Psoas muscle (tissue), 7 donors: ENCODE measurements at regions not wholly inside any gene's neighbourhood (a gene's known extent, or its start where the extent isn't known, plus 50 kb on each side); places are given as distances from the start of the nearest gene placed in this dataset.

Experiments
- ATAC-seq, 4 donors: fragments of 200-7000 bp; cut with Tn5 transposase; one replicate each; pipeline ENCODE4 v1.9.1; 2020; ENCODE audit warnings: moderate library complexity in 3 of 4, mild to moderate bottlenecking in 2 of 4
- DNase-seq, 2 donors: peaks; one replicate each; pipeline ENCODE4 v3.0.0-alpha.2; 2020
- H3K27ac ChIP-seq: fragments of 200-600 bp; one replicate; pipeline ENCODE4 v1.8.0; 2022
- H3K27me3 ChIP-seq, 3 donors: fragments of 200-600 bp in 1 of 3; one replicate each; pipeline versions ENCODE4 v1.6.1 to v1.8.0; 2013 to 2022; ENCODE audit warnings: low read length in 2 of 3, mild to moderate bottlenecking in 2 of 3, moderate library complexity in 1 of 3; ENCODE audit not compliant: insufficient read depth in 3 of 3
- H3K36me3 ChIP-seq, 2 donors: fragments of 200-600 bp in 1 of 2; one replicate each; pipeline versions ENCODE4 v1.6.1 to v1.8.0; 2013 to 2022; ENCODE audit warnings: low read depth in 1 of 2, mild to moderate bottlenecking in 1 of 2, moderate library complexity in 1 of 2; ENCODE audit not compliant: insufficient read depth in 1 of 2
- H3K4me1 ChIP-seq: fragments of 200-600 bp; one replicate; pipeline ENCODE4 v1.8.0; 2022
- H3K4me3 ChIP-seq: fragments of 200-600 bp; one replicate; pipeline ENCODE4 v1.8.0; 2022; ENCODE audit warnings: mild to moderate bottlenecking
- H3K9me3 ChIP-seq: fragments of 200-600 bp; one replicate; pipeline ENCODE4 v1.8.0; 2022
- WGBS, 3 donors: extraction: QIAGEN DNeasy Blood & Tissue Kit; methylation state at CpG; one replicate each; pipeline versions ENCODE4 v1.1.6 to v1.1.7; 2013; 5-methylcytosine and 5-hydroxymethylcytosine counted together
- intact Hi-C, 2 donors: fragments of 100-400 bp; cut with DNase I; formaldehyde crosslinking; loops; one replicate each; pipeline versions ENCODE4 v1.11.0 to v1.14.2; 2022
- TF ChIP-seq, protein P1 (sequence below): fragments of 200-600 bp; IDR thresholded peaks from one replicate; pipeline ENCODE4 v1.8.0; 2022; ENCODE audit warnings: antibody characterized with exemption
- donor health status: healthy with polysubstance abuse.
- donor health status: DM: no; HTN: no; CAD: no; lungs with moderate emphysema.
- donor health status: Bipolar disorder and iron deficiency.
- donor health status: healthy.
- donor health status: DM: yes; HTN: yes; CAD: no.
- donor health status: DM: no; HTN: no; CAD: no.
- donor health status: DM: yes; HTN: yes; CAD: no.

DNA sequence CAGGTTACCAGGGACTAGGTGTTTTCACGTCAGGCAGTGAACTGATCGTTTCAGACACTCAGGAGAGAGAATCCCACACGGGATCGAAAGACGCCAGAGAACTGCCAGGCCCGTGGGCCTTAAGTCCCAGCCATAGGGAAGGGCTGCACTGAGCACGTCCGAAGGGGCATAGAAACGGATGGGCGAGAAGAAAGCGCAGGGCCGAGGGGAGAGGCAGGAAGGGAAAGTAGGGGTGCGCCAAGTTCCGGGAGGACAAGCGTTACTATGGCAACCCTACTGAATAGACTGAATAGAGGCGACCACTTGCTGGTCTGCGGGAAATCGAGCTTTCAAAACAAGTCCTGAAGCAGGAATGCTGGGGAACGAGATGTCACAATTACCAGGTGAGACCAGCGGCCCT, 421.3 kb upstream of the NUPR2 start:
- H3K4me3 ChIP-seq, result no peak overlapping the region
- DNase-seq (no peak), ATAC-seq (no peak)
- no peaks in the 10 kb centered on the region for H3K27me3 ChIP-seq
- no peaks in the 10 kb centered on the region for H3K36me3 ChIP-seq
- H3K4me1 ChIP-seq, result no peaks in the 10 kb centered on the region
- intact Hi-C loops, result no loop called here
- no peak overlapping the region for H3K27ac ChIP-seq
- no peaks in the 10 kb centered on the region for H3K9me3 ChIP-seq
- WGBS, 3 donors, result 27 to 42% (median 31%) methylated on average over 20 of the region's 20 CpGs
- TF ChIP-seq, protein P1, sequence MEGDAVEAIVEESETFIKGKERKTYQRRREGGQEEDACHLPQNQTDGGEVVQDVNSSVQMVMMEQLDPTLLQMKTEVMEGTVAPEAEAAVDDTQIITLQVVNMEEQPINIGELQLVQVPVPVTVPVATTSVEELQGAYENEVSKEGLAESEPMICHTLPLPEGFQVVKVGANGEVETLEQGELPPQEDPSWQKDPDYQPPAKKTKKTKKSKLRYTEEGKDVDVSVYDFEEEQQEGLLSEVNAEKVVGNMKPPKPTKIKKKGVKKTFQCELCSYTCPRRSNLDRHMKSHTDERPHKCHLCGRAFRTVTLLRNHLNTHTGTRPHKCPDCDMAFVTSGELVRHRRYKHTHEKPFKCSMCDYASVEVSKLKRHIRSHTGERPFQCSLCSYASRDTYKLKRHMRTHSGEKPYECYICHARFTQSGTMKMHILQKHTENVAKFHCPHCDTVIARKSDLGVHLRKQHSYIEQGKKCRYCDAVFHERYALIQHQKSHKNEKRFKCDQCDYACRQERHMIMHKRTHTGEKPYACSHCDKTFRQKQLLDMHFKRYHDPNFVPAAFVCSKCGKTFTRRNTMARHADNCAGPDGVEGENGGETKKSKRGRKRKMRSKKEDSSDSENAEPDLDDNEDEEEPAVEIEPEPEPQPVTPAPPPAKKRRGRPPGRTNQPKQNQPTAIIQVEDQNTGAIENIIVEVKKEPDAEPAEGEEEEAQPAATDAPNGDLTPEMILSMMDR, result no peak

DNA sequence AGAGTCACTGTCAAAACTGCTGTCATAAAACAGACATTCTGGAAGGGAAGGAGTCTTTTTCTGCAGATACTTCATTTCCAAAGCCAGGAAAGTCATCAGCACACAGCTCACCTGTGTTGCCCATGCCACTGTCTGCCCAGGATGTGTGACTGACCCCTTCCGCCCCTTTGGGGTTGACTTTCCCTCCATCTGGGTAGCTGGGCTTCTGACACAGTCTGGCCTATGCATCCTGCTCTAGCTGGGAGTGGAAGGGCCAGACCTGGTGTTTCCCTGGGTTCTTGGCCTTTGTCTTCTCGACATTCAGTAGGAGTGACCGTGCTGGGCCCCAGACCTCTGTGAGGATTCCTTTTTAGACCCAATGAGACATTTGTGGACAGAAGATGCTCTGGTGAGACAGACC, 378.9 kb upstream of the NUPR2 start:
- no peak for ATAC-seq
- TF ChIP-seq, protein P1, result no peak
- Histone ChIP-seq H3K4me3 (no peak overlapping the region), H3K36me3 (no peaks in the 10 kb centered on the region), H3K27me3 (no peaks in the 10 kb centered on the region), H3K4me1 (no peaks in the 10 kb centered on the region), H3K27ac (no peak overlapping the region), H3K9me3 (peaks cover under 1% of the 10 kb centered on the region)
- WGBS, 3 donors, result 62 to 68% (median 62%) methylated on average over 3 of the region's 3 CpGs
- DNase-seq, result no peak
- intact Hi-C loops, result no loop called here

DNA sequence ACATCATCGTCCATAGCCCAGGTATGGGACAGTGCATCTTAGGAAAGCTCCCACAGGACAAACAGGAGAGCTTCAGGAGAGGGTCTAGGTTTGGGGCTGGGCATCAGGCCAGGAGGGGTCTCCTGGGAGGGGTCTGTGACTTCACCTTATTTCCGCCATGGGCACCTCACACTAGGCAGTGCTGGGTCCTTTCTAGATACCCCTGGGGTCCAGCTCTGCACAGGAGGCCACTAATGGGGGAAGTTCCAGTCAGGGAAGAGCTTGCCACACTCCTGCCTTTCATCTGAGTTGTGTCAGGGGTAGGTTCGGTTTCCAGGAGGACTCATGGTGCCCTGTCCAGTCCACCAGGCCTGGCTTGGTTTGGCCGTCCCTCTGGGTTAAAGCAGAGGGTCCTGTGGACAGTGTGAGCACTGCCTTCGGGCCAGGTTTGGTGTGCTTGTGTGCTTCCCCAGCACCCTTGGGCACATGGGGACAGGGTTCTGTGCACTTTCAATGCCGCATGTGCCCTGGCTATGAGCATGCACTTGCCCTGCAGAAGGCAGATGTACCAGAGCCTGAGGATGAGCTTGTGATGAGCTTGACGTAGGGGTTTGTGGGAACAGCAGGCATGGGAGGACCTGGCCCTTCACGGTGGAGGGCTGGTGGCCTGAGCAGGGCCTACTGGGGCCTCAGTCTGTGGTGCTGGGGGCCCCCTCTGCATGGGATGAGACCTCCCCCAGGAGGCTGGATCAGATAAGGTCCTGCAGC, 377.7 kb upstream of the NUPR2 start:
- ATAC-seq, result no peak
- Histone ChIP-seq H3K4me1 (no peaks in the 10 kb centered on the region), H3K9me3 (peaks cover 10% of the 10 kb centered on the region), H3K27me3 (no peaks in the 10 kb centered on the region), H3K4me3 (no peak overlapping the region), H3K27ac (no peak overlapping the region), H3K36me3 (no peaks in the 10 kb centered on the region)
- TF ChIP-seq, protein P1, result no peak
- no peak for DNase-seq
- intact Hi-C loops, result no loop called here
- WGBS, 3 donors, result 64 to 70% (median 65%) methylated on average over 7 to 8 of the region's 8 CpGs

DNA sequence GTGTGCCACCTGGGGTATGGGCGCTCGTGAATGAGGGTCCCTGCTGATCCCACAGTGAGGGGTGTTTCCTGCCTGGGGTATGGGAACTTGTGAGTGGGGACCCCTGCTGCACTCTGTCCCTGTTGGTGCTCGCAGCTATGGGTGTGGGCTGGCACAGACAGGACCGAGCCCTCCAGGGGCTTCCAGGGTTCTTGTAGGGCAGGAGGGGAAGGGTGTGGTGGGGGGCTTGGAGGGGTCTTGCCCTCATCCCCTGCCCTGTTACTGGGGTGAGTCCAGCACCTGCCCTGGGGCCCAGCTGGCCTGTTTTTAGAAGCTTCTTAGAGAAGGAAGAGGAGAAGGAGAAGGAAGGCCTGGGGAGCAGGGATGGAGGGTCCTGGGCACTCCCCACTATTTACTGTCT, 377.0 kb upstream of the NUPR2 start:
- TF ChIP-seq, protein P1, result no peak
- no peak for ATAC-seq
- no peak for DNase-seq
- Histone ChIP-seq H3K9me3 (peaks cover 10% of the 10 kb centered on the region), H3K4me1 (no peaks in the 10 kb centered on the region), H3K36me3 (no peaks in the 10 kb centered on the region), H3K27me3 (no peaks in the 10 kb centered on the region), H3K27ac (no peak overlapping the region), H3K4me3 (no peak overlapping the region)
- intact Hi-C loops, result no loop called here
- WGBS, 3 donors, result 67 to 76% (median 75%) methylated on average over 3 to 4 of the region's 4 CpGs
